Stimulated activated naive CD8-positive, alpha-beta T cell treated with anti-CD3 and anti-CD28 coated beads, Interleukin-15, amount 100 ng/mL, for 72 hours (primary cell): ENCODE measurements at regions not wholly inside any gene's neighbourhood (a gene's known extent, or its start where the extent isn't known, plus 50 kb on each side); places are given as distances from the start of the nearest gene placed in this dataset.

Source experiments
- ATAC-seq: fragments of 150-1000 bp; cut with Tn5 transposase; 2 replicates; pipeline ENCODE4 v1.10.0; 2021; ENCODE audit warnings: mild to moderate bottlenecking, moderate library complexity
- DNase-seq, 2 donors: peaks; one replicate each; pipeline ENCODE4 v3.0.0; 2021 to 2022
- H3K27ac Mint-ChIP-seq, 2 donors: one replicate each; pipeline ENCODE4 v1.8.0; 2022; ENCODE audit warnings: mild to moderate bottlenecking in 2 of 2, mixed read lengths in 2 of 2, moderate library complexity in 2 of 2
- H3K27me3 Mint-ChIP-seq: one replicate; pipeline ENCODE4 v1.8.0; 2022; ENCODE audit warnings: mixed read lengths
- H3K4me1 Mint-ChIP-seq: one replicate; pipeline ENCODE4 v1.8.0; 2022; ENCODE audit warnings: mild to moderate bottlenecking, mixed read lengths
- H3K4me3 Mint-ChIP-seq, 2 donors: one replicate each; pipeline ENCODE4 v1.8.0; 2022; ENCODE audit warnings: mild to moderate bottlenecking in 2 of 2, mixed read lengths in 2 of 2, moderate library complexity in 1 of 2
- H3K9me3 Mint-ChIP-seq, 2 donors: one replicate each; pipeline ENCODE4 v1.8.0; 2022; ENCODE audit warnings: mixed read lengths in 2 of 2

- Mint-ChIP-seq H3K4me1 (no peaks in the 10 kb centered on the region), H3K4me3 (no peak overlapping the region), H3K27me3 (peaks cover 9% of the 10 kb centered on the region), H3K9me3 (no peaks in the 10 kb centered on the region), H3K27ac (no peak overlapping the region)
- ATAC-seq (no peak), DNase-seq (no peak)
These were observed 301.1 kb upstream of the ACTBL2 start for GRCh38 chr5:57783693-57784092.

GRCh38 chr5:57780961-57781325, 298.3 kb upstream of the ACTBL2 start:
- no peak overlapping the region for H3K4me3 Mint-ChIP-seq
- H3K27me3 Mint-ChIP-seq, result peaks cover 9% of the 10 kb centered on the region
- H3K27ac Mint-ChIP-seq, result no peak overlapping the region
- H3K9me3 Mint-ChIP-seq, result no peaks in the 10 kb centered on the region
- H3K4me1 Mint-ChIP-seq, result no peaks in the 10 kb centered on the region
- DNase-seq (no peak), ATAC-seq (no peak)

GRCh38 chr5:57780306-57780960, 297.8 kb upstream of the ACTBL2 start:
- Mint-ChIP-seq H3K4me3 (no peak overlapping the region), H3K9me3 (no peaks in the 10 kb centered on the region), H3K4me1 (no peaks in the 10 kb centered on the region), H3K27ac (peak overlapping the region in 1 of 2 donors; percentile 51), H3K27me3 (peaks cover 9% of the 10 kb centered on the region)
- DNase-seq (no peak), ATAC-seq (peak; percentile 19)

GRCh38 chr5:57779383-57780223, 297.0 kb upstream of the ACTBL2 start:
- H3K27ac Mint-ChIP-seq, result no peak overlapping the region
- peak; percentile 67 for ATAC-seq
- no peak overlapping the region for H3K4me3 Mint-ChIP-seq
- peaks cover 9% of the 10 kb centered on the region for H3K27me3 Mint-ChIP-seq
- no peaks in the 10 kb centered on the region for H3K4me1 Mint-ChIP-seq
- H3K9me3 Mint-ChIP-seq, result no peaks in the 10 kb centered on the region
- DNase-seq, result peak in 1 of 2 donors; percentile 19

GRCh38 chr5:57778501-57779091, 296.0 kb upstream of the ACTBL2 start:
- no peak for DNase-seq
- Mint-ChIP-seq H3K9me3 (no peaks in the 10 kb centered on the region), H3K27ac (no peak overlapping the region), H3K4me3 (no peak overlapping the region), H3K27me3 (peaks cover 9% of the 10 kb centered on the region), H3K4me1 (no peaks in the 10 kb centered on the region)
- no peak for ATAC-seq

GRCh38 chr5:57777174-57777581, 294.6 kb upstream of the ACTBL2 start:
- DNase-seq (no peak), ATAC-seq (no peak)
- Mint-ChIP-seq H3K27ac (no peak overlapping the region), H3K9me3 (no peaks in the 10 kb centered on the region), H3K4me1 (no peaks in the 10 kb centered on the region), H3K4me3 (no peak overlapping the region), H3K27me3 (peaks cover 9% of the 10 kb centered on the region)

GRCh38 chr5:57776035-57776434, 293.4 kb upstream of the ACTBL2 start:
- Mint-ChIP-seq H3K27ac (no peak overlapping the region), H3K4me1 (no peaks in the 10 kb centered on the region), H3K4me3 (no peak overlapping the region), H3K27me3 (peaks cover 9% of the 10 kb centered on the region), H3K9me3 (no peaks in the 10 kb centered on the region)
- no peak for ATAC-seq
- no peak for DNase-seq

- Mint-ChIP-seq H3K4me3 (no peak overlapping the region), H3K9me3 (no peaks in the 10 kb centered on the region), H3K4me1 (no peaks in the 10 kb centered on the region), H3K27ac (no peak overlapping the region), H3K27me3 (peaks cover 8% of the 10 kb centered on the region)
- no peak for DNase-seq
- peak; percentile 57 for ATAC-seq
These were observed 291.8 kb upstream of the ACTBL2 start for GRCh38 chr5:57774439-57774838.

- Mint-ChIP-seq H3K4me1 (no peaks in the 10 kb centered on the region), H3K27me3 (peaks cover 21% of the 10 kb centered on the region), H3K4me3 (no peak overlapping the region), H3K9me3 (no peaks in the 10 kb centered on the region), H3K27ac (no peak overlapping the region)
- no peak for ATAC-seq
- no peak for DNase-seq
These were observed 289.9 kb upstream of the ACTBL2 start for GRCh38 chr5:57772512-57772911.

- no peak for DNase-seq
- no peak overlapping the region for H3K27ac Mint-ChIP-seq
- no peak overlapping the region for H3K4me3 Mint-ChIP-seq
- no peaks in the 10 kb centered on the region for H3K9me3 Mint-ChIP-seq
- H3K4me1 Mint-ChIP-seq, result no peaks in the 10 kb centered on the region
- no peak for ATAC-seq
- H3K27me3 Mint-ChIP-seq, result peaks cover 21% of the 10 kb centered on the region
These were observed 287.4 kb upstream of the ACTBL2 start for GRCh38 chr5:57770039-57770438.

GRCh38 chr5:57768745-57769144, 286.1 kb upstream of the ACTBL2 start:
- H3K27ac Mint-ChIP-seq, result no peak overlapping the region
- H3K27me3 Mint-ChIP-seq, result peaks cover 21% of the 10 kb centered on the region
- no peaks in the 10 kb centered on the region for H3K4me1 Mint-ChIP-seq
- ATAC-seq, result no peak
- DNase-seq, result no peak
- H3K4me3 Mint-ChIP-seq, result no peak overlapping the region
- no peaks in the 10 kb centered on the region for H3K9me3 Mint-ChIP-seq

- H3K27ac Mint-ChIP-seq, result no peak overlapping the region
- H3K27me3 Mint-ChIP-seq, result peaks cover 14% of the 10 kb centered on the region
- H3K4me3 Mint-ChIP-seq, result no peak overlapping the region
- ATAC-seq (no peak), DNase-seq (no peak)
- no peaks in the 10 kb centered on the region for H3K4me1 Mint-ChIP-seq
- H3K9me3 Mint-ChIP-seq, result no peaks in the 10 kb centered on the region
These were observed 282.0 kb upstream of the ACTBL2 start for GRCh38 chr5:57764479-57765089.

GRCh38 chr5:57761513-57761912, 278.9 kb upstream of the ACTBL2 start:
- Mint-ChIP-seq H3K27ac (no peak overlapping the region), H3K27me3 (peaks cover 6% of the 10 kb centered on the region), H3K9me3 (no peaks in the 10 kb centered on the region), H3K4me3 (no peak overlapping the region), H3K4me1 (no peaks in the 10 kb centered on the region)
- ATAC-seq (no peak), DNase-seq (no peak)

- Mint-ChIP-seq H3K27me3 (peaks cover 13% of the 10 kb centered on the region), H3K27ac (no peak overlapping the region), H3K4me1 (no peaks in the 10 kb centered on the region), H3K9me3 (no peaks in the 10 kb centered on the region), H3K4me3 (no peak overlapping the region)
- ATAC-seq (no peak), DNase-seq (no peak)
These were observed 272.0 kb upstream of the ACTBL2 start for GRCh38 chr5:57754616-57755015.

GRCh38 chr5:57753446-57753845, 270.8 kb upstream of the ACTBL2 start:
- H3K27ac Mint-ChIP-seq, result no peak overlapping the region
- DNase-seq (no peak), ATAC-seq (no peak)
- H3K9me3 Mint-ChIP-seq, result no peaks in the 10 kb centered on the region
- peaks cover 17% of the 10 kb centered on the region for H3K27me3 Mint-ChIP-seq
- H3K4me1 Mint-ChIP-seq, result no peaks in the 10 kb centered on the region
- no peak overlapping the region for H3K4me3 Mint-ChIP-seq

- Mint-ChIP-seq H3K9me3 (no peaks in the 10 kb centered on the region), H3K27me3 (peaks cover 21% of the 10 kb centered on the region), H3K4me1 (no peaks in the 10 kb centered on the region), H3K4me3 (no peak overlapping the region), H3K27ac (no peak overlapping the region)
- ATAC-seq (no peak), DNase-seq (no peak)
These were observed 269.1 kb upstream of the ACTBL2 start for GRCh38 chr5:57751710-57752109.
